GM23338 (cell line): ENCODE measurements at regions not wholly inside any gene's neighbourhood (a gene's known extent, or its start where the extent isn't known, plus 50 kb on each side); places are given as distances from the start of the nearest gene placed in this dataset.
A peak's percentile ranks its signal among the peaks of the same experiment; 100 is the strongest.

Experiments
- ATAC-seq: fragments of 200-7000 bp; cut with Tn5 transposase; 3 replicates; pipeline ENCODE4 v1.9.1; 2020
- DNase-seq: peaks from one replicate; pipeline ENCODE4 v3.0.0-alpha.2; 2015; ENCODE audit warnings: low spot score
- H2AFZ ChIP-seq: fragments of 200-600 bp; sonication (generic); 2 replicates; pipeline ENCODE4 v1.8.0; 2016; ENCODE audit warnings: antibody characterized with exemption, mild to moderate bottlenecking, moderate library complexity
- H3F3A ChIP-seq: fragments of 200-600 bp; sonication (generic); replicated peaks from 2 replicates; pipeline ENCODE4 v1.8.0; 2017; ENCODE audit warnings: antibody characterized with exemption, mixed run types, low read depth
- H3K27ac ChIP-seq: fragments of 200-600 bp; sonication (generic); 2 replicates; pipeline ENCODE4 v1.6.1; 2016; ENCODE audit warnings: low read depth
- H3K27me3 ChIP-seq: fragments of 200-600 bp; sonication (generic); 2 replicates; pipeline ENCODE4 v1.8.0; 2016; ENCODE audit warnings: mild to moderate bottlenecking, mixed run types, moderate library complexity; ENCODE audit not compliant: insufficient read depth
- H3K36me3 ChIP-seq: fragments of 200-600 bp; sonication (generic); 2 replicates; pipeline ENCODE4 v1.8.0; 2016; ENCODE audit warnings: mild to moderate bottlenecking; ENCODE audit not compliant: insufficient read depth
- H3K4me1 ChIP-seq: fragments of 200-600 bp; sonication (generic); 2 replicates; pipeline ENCODE4 v1.8.0; 2016; ENCODE audit warnings: mild to moderate bottlenecking, moderate library complexity; ENCODE audit not compliant: insufficient read depth
- H3K4me2 ChIP-seq: fragments of 200-600 bp; sonication (generic); 2 replicates; pipeline ENCODE4 v1.7.1; 2017; ENCODE audit warnings: mixed run types
- H3K4me3 ChIP-seq: fragments of 200-600 bp; sonication (generic); 2 replicates; pipeline ENCODE4 v1.6.1; 2016; ENCODE audit warnings: mixed run types
- H3K79me2 ChIP-seq: fragments of 200-600 bp; sonication (generic); replicated peaks from 2 replicates; pipeline ENCODE4 v1.8.0; 2017; ENCODE audit warnings: mild to moderate bottlenecking; ENCODE audit not compliant: insufficient read depth
- H3K9me2 ChIP-seq: fragments of 200-600 bp; sonication (generic); 2 replicates; pipeline ENCODE4 v1.8.0; 2017; ENCODE audit not compliant: insufficient read depth
- H4K20me1 ChIP-seq: fragments of 200-600 bp; sonication (generic); replicated peaks from 2 replicates; pipeline ENCODE4 v1.8.0; 2017; ENCODE audit warnings: mild to moderate bottlenecking; ENCODE audit not compliant: insufficient read depth
- H3K27ac Mint-ChIP-seq: 2 replicates; pipeline ENCODE4 v1.8.0; 2020; ENCODE audit warnings: inconsistent platforms, mild to moderate bottlenecking, moderate library complexity, mixed read lengths
- H3K27me3 Mint-ChIP-seq: 3 replicates; pipeline ENCODE4 v1.8.0; 2022; ENCODE audit warnings: low read depth, mild to moderate bottlenecking, moderate library complexity, mixed read lengths, inconsistent platforms; ENCODE audit not compliant: insufficient read depth, poor library complexity
- H3K36me3 Mint-ChIP-seq: 3 replicates; pipeline ENCODE4 v1.8.0; 2021; ENCODE audit warnings: low read depth, mild to moderate bottlenecking, inconsistent platforms, moderate library complexity, mixed read lengths
- H3K4me1 Mint-ChIP-seq: 3 replicates; pipeline ENCODE4 v1.8.0; 2020; ENCODE audit warnings: mild to moderate bottlenecking, inconsistent platforms, mixed read lengths
- H3K4me3 Mint-ChIP-seq: 3 replicates; pipeline ENCODE4 v1.8.0; 2021; ENCODE audit warnings: moderate library complexity, mild to moderate bottlenecking, inconsistent platforms, mixed read lengths
- H3K9me3 Mint-ChIP-seq: 3 replicates; pipeline ENCODE4 v1.8.0; 2020; ENCODE audit warnings: moderate library complexity, mild to moderate bottlenecking, inconsistent platforms, mixed read lengths
- ETS1 ChIP-seq: IDR thresholded peaks from 2 replicates; pipeline ENCODE4 v1.6.1; 2016; ENCODE audit warnings: antibody characterized with exemption
- JUNB ChIP-seq: IDR thresholded peaks from one replicate; pipeline ENCODE4 v1.6.1; 2016; ENCODE audit warnings: antibody characterized with exemption; ENCODE audit not compliant: unreplicated experiment
- POLR2AphosphoS5 ChIP-seq: IDR thresholded peaks from 2 replicates; pipeline ENCODE4 v1.6.1; 2016; ENCODE audit warnings: antibody characterized with exemption, low read depth
- STAT1 ChIP-seq: IDR thresholded peaks from one replicate; pipeline ENCODE4 v1.6.1; 2016; ENCODE audit warnings: antibody characterized with exemption; ENCODE audit not compliant: unreplicated experiment
- ZNF114 ChIP-seq: fragments of 250-450 bp; sonication (Bioruptor Pico); IDR thresholded peaks from 2 replicates; pipeline ENCODE4 v1.5.0; 2020; ENCODE audit warnings: mild to moderate bottlenecking, moderate library complexity
- ZNF331 ChIP-seq: fragments of 250-450 bp; sonication (Bioruptor Pico); IDR thresholded peaks from 2 replicates; pipeline ENCODE4 v1.5.0; 2020; ENCODE audit warnings: low read depth, mild to moderate bottlenecking, moderate library complexity
- TF ChIP-seq, protein P1 (sequence below): IDR thresholded peaks from one replicate; pipeline ENCODE4 v1.6.1; 2018; ENCODE audit warnings: antibody characterized with exemption; ENCODE audit not compliant: unreplicated experiment
- TF ChIP-seq, protein P2 (sequence below), 2 experiments: fragments of 200-600 bp in 1 of 2; sonication (generic) in 1 of 2; conservative IDR thresholded peaks; 2 replicates each; pipeline versions ENCODE4 v1.5.1 to v1.6.1; 2016 to 2017; ENCODE audit warnings: antibody characterized with exemption in 2 of 2, low read depth in 2 of 2, mild to moderate bottlenecking in 2 of 2, moderate library complexity in 1 of 2

- TF ChIP-seq, protein P1, sequence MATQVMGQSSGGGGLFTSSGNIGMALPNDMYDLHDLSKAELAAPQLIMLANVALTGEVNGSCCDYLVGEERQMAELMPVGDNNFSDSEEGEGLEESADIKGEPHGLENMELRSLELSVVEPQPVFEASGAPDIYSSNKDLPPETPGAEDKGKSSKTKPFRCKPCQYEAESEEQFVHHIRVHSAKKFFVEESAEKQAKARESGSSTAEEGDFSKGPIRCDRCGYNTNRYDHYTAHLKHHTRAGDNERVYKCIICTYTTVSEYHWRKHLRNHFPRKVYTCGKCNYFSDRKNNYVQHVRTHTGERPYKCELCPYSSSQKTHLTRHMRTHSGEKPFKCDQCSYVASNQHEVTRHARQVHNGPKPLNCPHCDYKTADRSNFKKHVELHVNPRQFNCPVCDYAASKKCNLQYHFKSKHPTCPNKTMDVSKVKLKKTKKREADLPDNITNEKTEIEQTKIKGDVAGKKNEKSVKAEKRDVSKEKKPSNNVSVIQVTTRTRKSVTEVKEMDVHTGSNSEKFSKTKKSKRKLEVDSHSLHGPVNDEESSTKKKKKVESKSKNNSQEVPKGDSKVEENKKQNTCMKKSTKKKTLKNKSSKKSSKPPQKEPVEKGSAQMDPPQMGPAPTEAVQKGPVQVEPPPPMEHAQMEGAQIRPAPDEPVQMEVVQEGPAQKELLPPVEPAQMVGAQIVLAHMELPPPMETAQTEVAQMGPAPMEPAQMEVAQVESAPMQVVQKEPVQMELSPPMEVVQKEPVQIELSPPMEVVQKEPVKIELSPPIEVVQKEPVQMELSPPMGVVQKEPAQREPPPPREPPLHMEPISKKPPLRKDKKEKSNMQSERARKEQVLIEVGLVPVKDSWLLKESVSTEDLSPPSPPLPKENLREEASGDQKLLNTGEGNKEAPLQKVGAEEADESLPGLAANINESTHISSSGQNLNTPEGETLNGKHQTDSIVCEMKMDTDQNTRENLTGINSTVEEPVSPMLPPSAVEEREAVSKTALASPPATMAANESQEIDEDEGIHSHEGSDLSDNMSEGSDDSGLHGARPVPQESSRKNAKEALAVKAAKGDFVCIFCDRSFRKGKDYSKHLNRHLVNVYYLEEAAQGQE: no peak
- TF ChIP-seq, protein P2, sequence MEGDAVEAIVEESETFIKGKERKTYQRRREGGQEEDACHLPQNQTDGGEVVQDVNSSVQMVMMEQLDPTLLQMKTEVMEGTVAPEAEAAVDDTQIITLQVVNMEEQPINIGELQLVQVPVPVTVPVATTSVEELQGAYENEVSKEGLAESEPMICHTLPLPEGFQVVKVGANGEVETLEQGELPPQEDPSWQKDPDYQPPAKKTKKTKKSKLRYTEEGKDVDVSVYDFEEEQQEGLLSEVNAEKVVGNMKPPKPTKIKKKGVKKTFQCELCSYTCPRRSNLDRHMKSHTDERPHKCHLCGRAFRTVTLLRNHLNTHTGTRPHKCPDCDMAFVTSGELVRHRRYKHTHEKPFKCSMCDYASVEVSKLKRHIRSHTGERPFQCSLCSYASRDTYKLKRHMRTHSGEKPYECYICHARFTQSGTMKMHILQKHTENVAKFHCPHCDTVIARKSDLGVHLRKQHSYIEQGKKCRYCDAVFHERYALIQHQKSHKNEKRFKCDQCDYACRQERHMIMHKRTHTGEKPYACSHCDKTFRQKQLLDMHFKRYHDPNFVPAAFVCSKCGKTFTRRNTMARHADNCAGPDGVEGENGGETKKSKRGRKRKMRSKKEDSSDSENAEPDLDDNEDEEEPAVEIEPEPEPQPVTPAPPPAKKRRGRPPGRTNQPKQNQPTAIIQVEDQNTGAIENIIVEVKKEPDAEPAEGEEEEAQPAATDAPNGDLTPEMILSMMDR (conservative IDR thresholded peaks at IDR 0.05; ENCODE audit: low read depth in 2 of 2): no peak
- TF ChIP-seq ZNF114 (CRISPR knock-in tag): no peak
- TF ChIP-seq ZNF331 (CRISPR knock-in tag): no peak
- TF ChIP-seq POLR2AphosphoS5: no peak
- TF ChIP-seq STAT1: no peak
Measured at GRCh38 chr1:39106801-39107327, 80.7 kb downstream of the NDUFS5 start (continued).

- peaks cover 4% of the 10 kb centered on the region; the same call in 1 of the 3 replicates for H3K36me3 Mint-ChIP-seq
- no peaks in the 10 kb centered on the region for H3K27me3 ChIP-seq
- H3K9me3 Mint-ChIP-seq: no peaks in the 10 kb centered on the region
- H3K36me3 ChIP-seq: no peaks in the 10 kb centered on the region
- peaks cover 34% of the 10 kb centered on the region for H3K4me1 Mint-ChIP-seq
- peak overlapping the region; percentile 90 for H3K4me2 ChIP-seq
- H3K4me1 ChIP-seq: peaks cover 50% of the 10 kb centered on the region
- no peak overlapping the region for H3K4me3 Mint-ChIP-seq
- ATAC-seq (no peak; the same call in 2 of the 3 replicates), DNase-seq (peak; percentile 64)
- H3F3A ChIP-seq: peaks cover 19% of the 10 kb centered on the region; the same call in 1 of the 2 replicates
- H3K27me3 Mint-ChIP-seq: peaks cover 8% of the 10 kb centered on the region
- TF ChIP-seq JUNB (no peak), ZNF331 (CRISPR knock-in tag) (no peak), ZNF114 (CRISPR knock-in tag) (no peak), ETS1 (no peak)
- TF ChIP-seq, protein P2 (conservative IDR thresholded peaks at IDR 0.05; ENCODE audit: low read depth in 2 of 2): no peak
- TF ChIP-seq, protein P1: no peak
- H3K79me2 ChIP-seq: peaks cover 88% of the 10 kb centered on the region
- H2AFZ ChIP-seq: no peak overlapping the region
- peaks cover 18% of the 10 kb centered on the region for H4K20me1 ChIP-seq
- peak overlapping the region; percentile 93 for H3K27ac ChIP-seq
- no peaks in the 10 kb centered on the region for H3K9me2 ChIP-seq
- H3K27ac Mint-ChIP-seq: no peak overlapping the region
- H3K4me3 ChIP-seq: peak overlapping the region; percentile 80
Measured at GRCh38 chr1:39107341-39108290, 81.5 kb downstream of the NDUFS5 start.
